GM12878 (cell line): ENCODE measurements at regions not wholly inside any gene's neighbourhood (a gene's known extent, or its start where the extent isn't known, plus 50 kb on each side); places are given as distances from the start of the nearest gene placed in this dataset.

Source experiments
- ATAC-seq: fragments of 200-7000 bp; cut with Tn5 transposase; 3 replicates; pipeline ENCODE4 v1.9.1; 2020; ENCODE audit warnings: mild to moderate bottlenecking, moderate library complexity
- BruUV-seq: library from RNA; stranded (reverse); fragments of 400-500 nt; replicated peaks from 2 replicates; lab custom pipeline; 2021; lab: Mats Ljungman, UMichigan
- CTCF ChIA-PET: fragments of 300-600 bp; sonication (Branson Sonifier 250); formaldehyde crosslinking; extraction: SDS; loops from one replicate; lab custom pipeline; 2021; ENCODE audit warnings: inconsistent platforms; lab: Yijun Ruan, JAX
- POLR2A ChIA-PET: fragments of 350-600 bp; formaldehyde crosslinking; extraction: SDS; loops from one replicate; lab custom pipeline; 2021; ENCODE audit warnings: inconsistent platforms; lab: Charles Lee
- RAD21 ChIA-PET: fragments of 300-600 bp; sonication (Branson Sonifier 250); formaldehyde crosslinking; loops from one replicate; lab custom pipeline; 2023; ENCODE audit warnings: antibody characterized with exemption; ENCODE audit not compliant: unreplicated experiment; lab: Charles Lee
- SMC1A ChIA-PET: fragments of 300-600 bp; sonication (Branson Sonifier 250); formaldehyde crosslinking; loops from one replicate; lab custom pipeline; 2023; ENCODE audit not compliant: unreplicated experiment, uncharacterized antibody; lab: Charles Lee
- DNase-seq: peaks from one replicate; pipeline ENCODE4 v3.0.0-alpha.2; 2011; ENCODE audit warnings: low read depth, low spot score
- FAIRE-seq: peaks from 3 replicates; lab custom pipeline; 2011; peaks lifted over from hg19 to GRCh38; lab: Jason Lieb, UNC
- H2AFZ ChIP-seq: 2 replicates; pipeline ENCODE4 v1.6.0; 2011; ENCODE audit warnings: low read depth, low read length, control low read depth; ENCODE audit not compliant: control insufficient read depth
- H3K27ac ChIP-seq: 2 replicates; pipeline ENCODE4 v1.5.1; 2011; ENCODE audit warnings: control low read depth; ENCODE audit not compliant: control insufficient read depth, insufficient read depth
- H3K27me3 ChIP-seq, 2 experiments: replicated peaks in 1 of 2; 2 replicates each; pipeline versions ENCODE4 v1.6.0 to v1.6.1; 2011; ENCODE audit warnings: low read length in 1 of 2; ENCODE audit not compliant: control insufficient read depth in 2 of 2, insufficient read depth in 2 of 2
- H3K36me3 ChIP-seq, 2 experiments: 2 replicates each; pipeline ENCODE4 v1.5.1; 2011; ENCODE audit warnings: low read length in 1 of 2; ENCODE audit not compliant: control insufficient read depth in 2 of 2, insufficient read depth in 2 of 2
- H3K4me1 ChIP-seq: 2 replicates; pipeline ENCODE4 v1.6.1; 2011; ENCODE audit warnings: mild to moderate bottlenecking, low read length, moderate library complexity, mixed read lengths; ENCODE audit not compliant: control insufficient read depth, insufficient read depth
- H3K4me2 ChIP-seq: 2 replicates; pipeline ENCODE4 v1.6.0; 2011; ENCODE audit warnings: control low read depth; ENCODE audit not compliant: control insufficient read depth, insufficient read depth
- H3K4me3 ChIP-seq: fragments of 200-600 bp; sonication (generic); 2 replicates; pipeline ENCODE4 v1.5.1; 2016
- H3K79me2 ChIP-seq: 2 replicates; pipeline ENCODE4 v1.6.0; 2011; ENCODE audit warnings: low read length; ENCODE audit not compliant: control insufficient read depth, insufficient read depth
- H3K9ac ChIP-seq: 2 replicates; pipeline ENCODE4 v1.8.0; 2011; ENCODE audit warnings: low read length, control low read depth, mixed read lengths; ENCODE audit not compliant: control insufficient read depth, insufficient read depth
- H3K9me3 ChIP-seq: replicated peaks from 3 replicates; pipeline ENCODE4 v1.5.1; 2011; ENCODE audit warnings: mild to moderate bottlenecking, low read length; ENCODE audit not compliant: control insufficient read depth, insufficient read depth
- H4K20me1 ChIP-seq: 2 replicates; pipeline ENCODE4 v1.6.0; 2011; ENCODE audit not compliant: control insufficient read depth, insufficient read depth
- FOXK2 ChIP-seq: fragments of 450-650 bp; IDR thresholded peaks from 2 replicates; pipeline ENCODE4 v1.6.1; 2017; ENCODE audit warnings: mild to moderate bottlenecking, moderate library complexity
- MEF2B ChIP-seq: fragments of 450-650 bp; IDR thresholded peaks from 2 replicates; pipeline ENCODE4 v1.6.1; 2018; ENCODE audit warnings: mild to moderate bottlenecking, moderate library complexity; ENCODE audit not compliant: partially characterized antibody, poor library complexity, severe bottlenecking
- MTA3 ChIP-seq: IDR thresholded peaks from 2 replicates; pipeline ENCODE4 v1.6.1; 2012; ENCODE audit warnings: low read length, inconsistent platforms, borderline replicate concordance
- NFYB ChIP-seq: IDR thresholded peaks from 2 replicates; pipeline ENCODE4 v1.6.1; 2011; ENCODE audit warnings: low read depth, mild to moderate bottlenecking, low read length, improper control_type of control experiment, moderate library complexity; ENCODE audit not compliant: insufficient read depth
- RAD21 ChIP-seq: IDR thresholded peaks from 2 replicates; pipeline ENCODE4 v1.6.1; 2011; ENCODE audit warnings: mild to moderate bottlenecking, low read depth, low read length, moderate library complexity; ENCODE audit not compliant: insufficient read depth
- ZNF384 ChIP-seq: IDR thresholded peaks from 2 replicates; pipeline ENCODE4 v1.6.1; 2012; ENCODE audit warnings: low read depth, mild to moderate bottlenecking, low read length, improper control_type of control experiment, borderline replicate concordance
- WGBS: methylation state at CpG from one replicate; pipeline ENCODE4 v1.1.6; 2016; ENCODE audit warnings: low lambda C conversion rate; ENCODE audit not compliant: insufficient replicate concordance, insufficient coverage; ENCODE audit errors: missing lambda C conversion rate; 5-methylcytosine and 5-hydroxymethylcytosine counted together
- in situ Hi-C: fragments of 300-500 bp; cut with MboI; formaldehyde crosslinking; loops from 9 replicates; pipeline ENCODE4 v1.14.3; 2018; ENCODE audit warnings: mixed read lengths
- intact Hi-C: fragments of 100-400 bp; cut with micrococcal nuclease; formaldehyde crosslinking; loops from one replicate; pipeline ENCODE4 v1.14.2; 2022; ENCODE audit not compliant: unreplicated experiment
- TF ChIP-seq, protein P1 (sequence below): IDR thresholded peaks from 2 replicates; pipeline ENCODE4 v1.6.1; 2011; ENCODE audit warnings: low read depth, low read length, improper control_type of control experiment, borderline replicate concordance
- TF ChIP-seq, protein P2 (sequence below): IDR thresholded peaks from 2 replicates; pipeline ENCODE4 v1.6.1; 2012; ENCODE audit warnings: low read depth, low read length, improper control_type of control experiment
- TF ChIP-seq, protein P3 (sequence below): fragments of 450-650 bp; IDR thresholded peaks from 2 replicates; pipeline ENCODE4 v1.6.1; 2017; ENCODE audit warnings: borderline replicate concordance
- TF ChIP-seq, protein P4 (sequence below): fragments of 150-350 bp; IDR thresholded peaks from 2 replicates; pipeline ENCODE4 v1.6.1; 2014; ENCODE audit warnings: mild to moderate bottlenecking, low read depth, low read length

DNA sequence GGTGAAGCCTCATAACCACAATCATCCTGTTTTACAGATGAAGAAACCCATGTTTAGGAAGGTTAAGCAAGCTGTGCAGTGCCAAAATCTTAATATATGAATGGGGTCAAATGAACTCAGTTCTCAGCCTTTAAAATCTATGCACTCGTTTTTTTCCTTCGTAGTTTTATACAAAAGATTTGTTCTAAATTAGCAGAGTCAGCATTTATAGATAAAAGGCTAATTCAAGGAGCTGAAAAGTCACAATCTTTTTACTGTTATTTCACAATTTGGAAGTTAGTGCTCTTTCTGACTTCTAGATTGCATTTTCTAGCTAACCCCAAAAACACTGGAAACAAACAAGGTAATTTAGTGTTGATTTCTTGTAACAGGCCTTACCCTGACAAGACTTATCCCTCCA is 766.9 kb upstream of the ADGRL4 start:
- no peaks in the 10 kb centered on the region for H3K79me2 ChIP-seq
- SMC1A ChIA-PET = no interaction called here
- TF ChIP-seq NFYB (no peak), MTA3 (no peak)
- TF ChIP-seq, protein P1, sequence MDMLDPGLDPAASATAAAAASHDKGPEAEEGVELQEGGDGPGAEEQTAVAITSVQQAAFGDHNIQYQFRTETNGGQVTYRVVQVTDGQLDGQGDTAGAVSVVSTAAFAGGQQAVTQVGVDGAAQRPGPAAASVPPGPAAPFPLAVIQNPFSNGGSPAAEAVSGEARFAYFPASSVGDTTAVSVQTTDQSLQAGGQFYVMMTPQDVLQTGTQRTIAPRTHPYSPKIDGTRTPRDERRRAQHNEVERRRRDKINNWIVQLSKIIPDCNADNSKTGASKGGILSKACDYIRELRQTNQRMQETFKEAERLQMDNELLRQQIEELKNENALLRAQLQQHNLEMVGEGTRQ = no peak
- TF ChIP-seq, all 136 proteins: peak for 0
- Histone ChIP-seq H3K4me1 (0 out of 2 replicates have a peak, but pooled peaks cover 3% of the 10 kb centered on the region), H3K36me3 (no peaks in the 10 kb centered on the region), H3K27ac (no peak overlapping the region), H4K20me1 (no peaks in the 10 kb centered on the region), H3K4me2 (no peak overlapping the region), H3K27me3 (no peaks in the 10 kb centered on the region), H3K4me3 (no peak overlapping the region), H2AFZ (no peak overlapping the region), H3K9me3 (no peaks in the 10 kb centered on the region), H3K9ac (no peak overlapping the region)
- intact Hi-C loops = no loop called here
- POLR2A ChIA-PET = no interaction called here
- BruUV-seq = no TSS peak
- 0% methylated on average over 2 of the region's 2 CpGs for WGBS
- RAD21 ChIA-PET = no interaction called here
- no peak for DNase-seq
- CTCF ChIA-PET = interaction anchor here (0.9 kb wide), 1 partner anchor 17 kb away, joined by 3 read pairs; no protein-coding TSS in a partner anchor
- in situ Hi-C loops = no loop called here
- no peak for FAIRE-seq
- ATAC-seq = no peak

DNA sequence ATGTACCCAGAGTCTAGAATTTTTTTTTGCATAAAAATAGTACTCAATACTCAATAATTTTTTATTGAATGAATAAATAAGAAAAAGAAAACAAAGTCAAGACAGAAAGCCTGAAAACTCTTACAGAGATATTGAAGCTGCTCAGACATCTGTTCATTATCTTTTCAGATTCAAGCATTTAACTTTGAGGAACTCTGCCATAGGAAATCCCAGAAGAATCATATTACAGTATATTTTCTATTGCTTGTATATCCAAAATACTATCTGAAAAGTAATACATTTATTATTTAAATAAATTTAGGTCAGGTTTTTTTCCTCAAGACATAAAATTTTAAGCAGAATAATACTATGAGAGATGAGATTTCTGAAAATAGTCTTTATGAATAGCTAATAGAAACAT is 755.9 kb upstream of the ADGRL4 start:
- BruUV-seq = no TSS peak
- H3K79me2 ChIP-seq = no peaks in the 10 kb centered on the region
- ChIA-PET POLR2A (no interaction called here), SMC1A (no interaction called here), CTCF (no interaction called here), RAD21 (no interaction called here)
- no peak overlapping the region for H3K9ac ChIP-seq
- no peaks in the 10 kb centered on the region for H3K9me3 ChIP-seq
- DNase-seq (no peak), FAIRE-seq (no peak), ATAC-seq (no peak)
- H3K4me2 ChIP-seq = no peak overlapping the region
- H4K20me1 ChIP-seq = no peaks in the 10 kb centered on the region
- H3K27ac ChIP-seq = no peak overlapping the region
- in situ Hi-C loops = no loop called here
- H3K4me1 ChIP-seq = no peaks in the 10 kb centered on the region
- H3K36me3 ChIP-seq = no peaks in the 10 kb centered on the region
- intact Hi-C loops = no loop called here
- H2AFZ ChIP-seq = no peak overlapping the region
- no peak overlapping the region for H3K4me3 ChIP-seq
- no peaks in the 10 kb centered on the region for H3K27me3 ChIP-seq
- TF ChIP-seq MEF2B = no peak
- TF ChIP-seq, protein P2, sequence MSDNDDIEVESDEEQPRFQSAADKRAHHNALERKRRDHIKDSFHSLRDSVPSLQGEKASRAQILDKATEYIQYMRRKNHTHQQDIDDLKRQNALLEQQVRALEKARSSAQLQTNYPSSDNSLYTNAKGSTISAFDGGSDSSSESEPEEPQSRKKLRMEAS = no peak
- no peak for TF ChIP-seq ZNF384
- TF ChIP-seq, protein P3, sequence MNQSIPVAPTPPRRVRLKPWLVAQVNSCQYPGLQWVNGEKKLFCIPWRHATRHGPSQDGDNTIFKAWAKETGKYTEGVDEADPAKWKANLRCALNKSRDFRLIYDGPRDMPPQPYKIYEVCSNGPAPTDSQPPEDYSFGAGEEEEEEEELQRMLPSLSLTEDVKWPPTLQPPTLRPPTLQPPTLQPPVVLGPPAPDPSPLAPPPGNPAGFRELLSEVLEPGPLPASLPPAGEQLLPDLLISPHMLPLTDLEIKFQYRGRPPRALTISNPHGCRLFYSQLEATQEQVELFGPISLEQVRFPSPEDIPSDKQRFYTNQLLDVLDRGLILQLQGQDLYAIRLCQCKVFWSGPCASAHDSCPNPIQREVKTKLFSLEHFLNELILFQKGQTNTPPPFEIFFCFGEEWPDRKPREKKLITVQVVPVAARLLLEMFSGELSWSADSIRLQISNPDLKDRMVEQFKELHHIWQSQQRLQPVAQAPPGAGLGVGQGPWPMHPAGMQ = no peak
- TF ChIP-seq RAD21 = no peak
- TF ChIP-seq, protein P4, sequence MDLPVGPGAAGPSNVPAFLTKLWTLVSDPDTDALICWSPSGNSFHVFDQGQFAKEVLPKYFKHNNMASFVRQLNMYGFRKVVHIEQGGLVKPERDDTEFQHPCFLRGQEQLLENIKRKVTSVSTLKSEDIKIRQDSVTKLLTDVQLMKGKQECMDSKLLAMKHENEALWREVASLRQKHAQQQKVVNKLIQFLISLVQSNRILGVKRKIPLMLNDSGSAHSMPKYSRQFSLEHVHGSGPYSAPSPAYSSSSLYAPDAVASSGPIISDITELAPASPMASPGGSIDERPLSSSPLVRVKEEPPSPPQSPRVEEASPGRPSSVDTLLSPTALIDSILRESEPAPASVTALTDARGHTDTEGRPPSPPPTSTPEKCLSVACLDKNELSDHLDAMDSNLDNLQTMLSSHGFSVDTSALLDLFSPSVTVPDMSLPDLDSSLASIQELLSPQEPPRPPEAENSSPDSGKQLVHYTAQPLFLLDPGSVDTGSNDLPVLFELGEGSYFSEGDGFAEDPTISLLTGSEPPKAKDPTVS = no peak
- TF ChIP-seq FOXK2 = no peak
